ENCODE measurements at regions not wholly inside any gene's neighbourhood (a gene's known extent, or its start where the extent isn't known, plus 50 kb on each side); places are given as distances from the start of the nearest gene placed in this dataset.
"Not testable (repeated sequence)": the region's sequence is repeated elsewhere in the genome, so short reads cannot be mapped to it uniquely, and the experiment has no call there.

- Mint-ChIP-seq H3K27ac (no peak overlapping the region), H3K27me3 (peaks cover 7 to 13% of the 10 kb centered on the region in 2 donors), H3K4me3 (no peak overlapping the region), H3K36me3 (no peaks in the 10 kb centered on the region), H3K9me3 (no peaks in the 10 kb centered on the region), H3K4me1 (ENCODE audit: low read depth in 2 of 2) (no peaks in the 10 kb centered on the region)
- ATAC-seq (no peak), DNase-seq (ENCODE audit: low spot score) (no peak)
Measured at GRCh38 chr21:39083377-39084008, 99.8 kb downstream of the PSMG1 start.

GRCh38 chr21:39082656-39083376 lies 100.4 kb downstream of the PSMG1 start:
- DNase-seq (ENCODE audit: low spot score): no peak
- no peak for ATAC-seq
- Mint-ChIP-seq H3K4me1 (ENCODE audit: low read depth in 2 of 2) (no peaks in the 10 kb centered on the region), H3K36me3 (no peaks in the 10 kb centered on the region), H3K27me3 (peaks cover 7 to 15% of the 10 kb centered on the region in 2 donors), H3K27ac (no peak overlapping the region), H3K9me3 (no peaks in the 10 kb centered on the region), H3K4me3 (no peak overlapping the region)

GRCh38 chr21:39080366-39080765 lies 102.9 kb downstream of the PSMG1 start:
- H3K27me3 Mint-ChIP-seq: peaks cover 7 to 21% of the 10 kb centered on the region in 2 donors
- DNase-seq (ENCODE audit: low spot score): no peak
- H3K9me3 Mint-ChIP-seq: no peaks in the 10 kb centered on the region
- no peak for ATAC-seq
- no peaks in the 10 kb centered on the region for H3K4me1 Mint-ChIP-seq (ENCODE audit: low read depth in 2 of 2)
- no peak overlapping the region for H3K27ac Mint-ChIP-seq
- H3K4me3 Mint-ChIP-seq: no peak overlapping the region
- H3K36me3 Mint-ChIP-seq: no peaks in the 10 kb centered on the region

- no peaks in the 10 kb centered on the region for H3K4me1 Mint-ChIP-seq (ENCODE audit: low read depth in 2 of 2)
- H3K27me3 Mint-ChIP-seq: peaks cover 10 to 24% of the 10 kb centered on the region in 2 donors
- H3K27ac Mint-ChIP-seq: no peak overlapping the region
- DNase-seq (ENCODE audit: low spot score) (no peak), ATAC-seq (peak in 1 of 2 donors; percentile 54)
- no peaks in the 10 kb centered on the region for H3K9me3 Mint-ChIP-seq
- H3K4me3 Mint-ChIP-seq: no peak overlapping the region
- H3K36me3 Mint-ChIP-seq: no peaks in the 10 kb centered on the region
Measured at GRCh38 chr21:39079617-39080016, 103.6 kb downstream of the PSMG1 start.

GRCh38 chr21:39078322-39079065 lies 104.8 kb downstream of the PSMG1 start:
- Mint-ChIP-seq H3K4me3 (no peak overlapping the region), H3K27ac (no peak overlapping the region), H3K36me3 (no peaks in the 10 kb centered on the region), H3K4me1 (ENCODE audit: low read depth in 2 of 2) (no peaks in the 10 kb centered on the region), H3K27me3 (peaks cover 20 to 25% of the 10 kb centered on the region in 2 donors), H3K9me3 (no peaks in the 10 kb centered on the region)
- ATAC-seq (no peak), DNase-seq (ENCODE audit: low spot score) (no peak)

- H3K27me3 Mint-ChIP-seq: peaks cover 20 to 25% of the 10 kb centered on the region in 2 donors
- H3K4me1 Mint-ChIP-seq (ENCODE audit: low read depth in 2 of 2): no peaks in the 10 kb centered on the region
- H3K9me3 Mint-ChIP-seq: no peaks in the 10 kb centered on the region
- no peak for DNase-seq (ENCODE audit: low spot score)
- no peak overlapping the region for H3K4me3 Mint-ChIP-seq
- no peak for ATAC-seq
- no peak overlapping the region for H3K27ac Mint-ChIP-seq
- H3K36me3 Mint-ChIP-seq: no peaks in the 10 kb centered on the region
Measured at GRCh38 chr21:39077876-39078275, 105.4 kb downstream of the PSMG1 start.

GRCh38 chr21:39074508-39074907 lies 108.7 kb downstream of the PSMG1 start:
- H3K27ac Mint-ChIP-seq: no peak overlapping the region
- H3K36me3 Mint-ChIP-seq: no peaks in the 10 kb centered on the region
- H3K4me1 Mint-ChIP-seq (ENCODE audit: low read depth in 2 of 2): no peaks in the 10 kb centered on the region
- ATAC-seq: no peak
- DNase-seq (ENCODE audit: low spot score): no peak
- H3K27me3 Mint-ChIP-seq: peaks cover 20 to 21% of the 10 kb centered on the region in 2 donors
- H3K9me3 Mint-ChIP-seq: no peaks in the 10 kb centered on the region
- H3K4me3 Mint-ChIP-seq: no peak overlapping the region

- ATAC-seq: no peak
- no peak for DNase-seq (ENCODE audit: low spot score)
- H3K36me3 Mint-ChIP-seq: no peaks in the 10 kb centered on the region
- no peaks in the 10 kb centered on the region for H3K4me1 Mint-ChIP-seq (ENCODE audit: low read depth in 2 of 2)
- peaks cover 20 to 21% of the 10 kb centered on the region in 2 donors for H3K27me3 Mint-ChIP-seq
- H3K4me3 Mint-ChIP-seq: no peak overlapping the region
- no peaks in the 10 kb centered on the region for H3K9me3 Mint-ChIP-seq
- H3K27ac Mint-ChIP-seq: no peak overlapping the region
Measured at GRCh38 chr21:39073717-39074116, 109.5 kb downstream of the PSMG1 start.

GRCh38 chr21:39073063-39073462 lies 110.2 kb downstream of the PSMG1 start:
- ATAC-seq (no peak), DNase-seq (ENCODE audit: low spot score) (no peak)
- no peaks in the 10 kb centered on the region for H3K4me1 Mint-ChIP-seq (ENCODE audit: low read depth in 2 of 2)
- no peak overlapping the region for H3K27ac Mint-ChIP-seq
- no peaks in the 10 kb centered on the region for H3K9me3 Mint-ChIP-seq
- H3K27me3 Mint-ChIP-seq: peaks cover 24 to 26% of the 10 kb centered on the region in 2 donors
- H3K36me3 Mint-ChIP-seq: no peaks in the 10 kb centered on the region
- H3K4me3 Mint-ChIP-seq: no peak overlapping the region

GRCh38 chr21:39072468-39072867 lies 110.8 kb downstream of the PSMG1 start:
- Mint-ChIP-seq H3K9me3 (no peaks in the 10 kb centered on the region), H3K4me3 (no peak overlapping the region), H3K27me3 (peaks cover 25 to 28% of the 10 kb centered on the region in 2 donors), H3K36me3 (no peaks in the 10 kb centered on the region), H3K4me1 (ENCODE audit: low read depth in 2 of 2) (no peaks in the 10 kb centered on the region), H3K27ac (no peak overlapping the region)
- no peak for DNase-seq (ENCODE audit: low spot score)
- ATAC-seq: no peak

- Mint-ChIP-seq H3K36me3 (no peaks in the 10 kb centered on the region), H3K27me3 (peaks cover 21 to 26% of the 10 kb centered on the region in 2 donors), H3K9me3 (no peaks in the 10 kb centered on the region), H3K4me1 (ENCODE audit: low read depth in 2 of 2) (no peaks in the 10 kb centered on the region), H3K27ac (no peak overlapping the region), H3K4me3 (no peak overlapping the region)
- ATAC-seq (no peak), DNase-seq (ENCODE audit: low spot score) (no peak)
Measured at GRCh38 chr21:39071623-39072214, 111.5 kb downstream of the PSMG1 start.

- not testable (repeated sequence) for H3K4me1 Mint-ChIP-seq (ENCODE audit: low read depth in 2 of 2); H3K4me3 Mint-ChIP-seq; H3K9me3 Mint-ChIP-seq; H3K36me3 Mint-ChIP-seq; H3K27ac Mint-ChIP-seq; ATAC-seq; DNase-seq (ENCODE audit: low spot score)
- H3K27me3 Mint-ChIP-seq: peaks cover 20 to 23% of the 10 kb centered on the region in 2 donors
Measured at GRCh38 chr21:39069856-39070255, 113.4 kb downstream of the PSMG1 start.

- Mint-ChIP-seq H3K27ac (no peak overlapping the region), H3K36me3 (no peaks in the 10 kb centered on the region), H3K9me3 (no peaks in the 10 kb centered on the region), H3K27me3 (peaks cover 8 to 20% of the 10 kb centered on the region in 2 donors), H3K4me1 (ENCODE audit: low read depth in 2 of 2) (no peaks in the 10 kb centered on the region), H3K4me3 (no peak overlapping the region)
- DNase-seq (ENCODE audit: low spot score) (no peak), ATAC-seq (no peak)
Measured at GRCh38 chr21:39066829-39067780, 116.1 kb downstream of the PSMG1 start.

All from natural killer cell treated with Interleukin-12 subunit alpha and Interleukin-12 subunit beta and Interleukin-15 and Interleukin-18, amount 100 ng/mL, for 72 hours (primary cell).